Skin of body (tissue), 1 donor: ENCODE measurements at regions not wholly inside any gene's neighbourhood (a gene's known extent, or its start where the extent isn't known, plus 50 kb on each side); places are given as distances from the start of the nearest gene placed in this dataset. TPM values are rescaled to one million over a fixed set of nuclear protein-coding genes. Genes with fewer than 3 reads are reported as not detected.

ENCODE experiments used
- small RNA-seq: library from RNA; depleted of rRNA; stranded (forward); fragments of <200 nt; gene quantifications from one replicate; pipeline ENCODE3, GENCODE V24; 2014; ENCODE audit warnings: low replicate concordance

Small RNA genes in the stretch of these regions (small RNA-seq; reads per million reads assigned to genes)
- not detected for gene MIR588
- not detected for gene RNU6-200P
